GM21619 (cell line): ENCODE measurements at regions not wholly inside any gene's neighbourhood (a gene's known extent, or its start where the extent isn't known, plus 50 kb on each side); places are given as distances from the start of the nearest gene placed in this dataset.

Experiments used
- ATAC-seq: cut with Tn5 transposase; IDR thresholded peaks from one replicate; pipeline ENCODE4 v1.9.1; 2021; ENCODE audit not compliant: unreplicated experiment

GRCh38 chr13:99652141-99652540 is 150.9 kb downstream of the TM9SF2 start:
- ATAC-seq = no peak

GRCh38 chr13:99651016-99651415 is 149.7 kb downstream of the TM9SF2 start:
- no peak for ATAC-seq

- no peak for ATAC-seq
These were observed 149.1 kb downstream of the TM9SF2 start for GRCh38 chr13:99650410-99650809.

- ATAC-seq = no peak
These were observed 147.7 kb downstream of the TM9SF2 start for GRCh38 chr13:99648927-99649326.

- ATAC-seq = no peak
These were observed 146.9 kb downstream of the TM9SF2 start for GRCh38 chr13:99648066-99648665.

GRCh38 chr13:99647596-99647985 is 146.3 kb downstream of the TM9SF2 start:
- ATAC-seq = no peak

GRCh38 chr13:99646866-99647595 is 145.8 kb downstream of the TM9SF2 start:
- ATAC-seq = no peak

- no peak for ATAC-seq
These were observed 141.6 kb downstream of the TM9SF2 start for GRCh38 chr13:99642841-99643240.

GRCh38 chr13:99642006-99642405 is 140.7 kb downstream of the TM9SF2 start:
- no peak for ATAC-seq

- ATAC-seq = no peak
These were observed 139.0 kb downstream of the TM9SF2 start for GRCh38 chr13:99640260-99640659.

- no peak for ATAC-seq
These were observed 137.9 kb downstream of the TM9SF2 start for GRCh38 chr13:99639126-99639525.

GRCh38 chr13:99636728-99637353 is 135.6 kb downstream of the TM9SF2 start:
- ATAC-seq = peak; percentile 85

GRCh38 chr13:99636306-99636705 is 135.0 kb downstream of the TM9SF2 start:
- ATAC-seq = no peak

- ATAC-seq = no peak
These were observed 133.4 kb downstream of the TM9SF2 start for GRCh38 chr13:99634672-99635071.

GRCh38 chr13:99630269-99630898 is 129.1 kb downstream of the TM9SF2 start:
- no peak for ATAC-seq

- no peak for ATAC-seq
These were observed 128.4 kb downstream of the TM9SF2 start for GRCh38 chr13:99629641-99630040.

GRCh38 chr13:99628442-99628841 is 127.2 kb downstream of the TM9SF2 start:
- ATAC-seq = no peak

- no peak for ATAC-seq
These were observed 125.3 kb downstream of the TM9SF2 start for GRCh38 chr13:99626461-99627082.

GRCh38 chr13:99624936-99625540 is 123.8 kb downstream of the TM9SF2 start:
- no peak for ATAC-seq

GRCh38 chr13:99620806-99621205 is 119.5 kb downstream of the TM9SF2 start:
- no peak for ATAC-seq

GRCh38 chr13:99619207-99619606 is 117.9 kb downstream of the TM9SF2 start:
- no peak for ATAC-seq
